SKM-1 treated with dmso at 0.1 percent for 144 hours (cell line): ENCODE measurements at regions not wholly inside any gene's neighbourhood (a gene's known extent, or its start where the extent isn't known, plus 50 kb on each side); places are given as distances from the start of the nearest gene placed in this dataset.

Experiments
- DNase-seq: peaks from one replicate; lab custom pipeline; 2025; ENCODE audit not compliant: unreplicated experiment; lab: John Stamatoyannopoulos, UW

DNA sequence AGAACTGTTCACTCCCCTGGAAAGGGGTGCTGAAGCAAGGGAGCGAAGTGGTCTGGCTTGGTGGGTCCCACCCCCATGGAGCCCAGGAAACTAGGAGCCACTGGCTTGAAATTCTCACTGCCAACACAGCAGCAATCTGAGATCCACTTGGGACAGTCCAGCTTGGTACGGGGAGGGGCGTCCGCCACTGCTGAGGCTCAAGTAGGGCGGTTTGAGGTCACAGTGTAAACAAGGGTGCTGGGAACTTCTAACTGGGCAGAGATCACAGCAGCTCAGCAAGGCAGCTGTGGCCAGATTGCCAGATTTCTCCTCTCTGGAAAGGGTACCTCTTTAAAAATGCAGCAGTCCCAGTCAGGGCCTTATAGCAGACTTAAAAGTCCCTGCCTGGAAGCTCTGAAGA lies 53.9 kb upstream of the GALNTL6 start:
- no peak for DNase-seq

DNA sequence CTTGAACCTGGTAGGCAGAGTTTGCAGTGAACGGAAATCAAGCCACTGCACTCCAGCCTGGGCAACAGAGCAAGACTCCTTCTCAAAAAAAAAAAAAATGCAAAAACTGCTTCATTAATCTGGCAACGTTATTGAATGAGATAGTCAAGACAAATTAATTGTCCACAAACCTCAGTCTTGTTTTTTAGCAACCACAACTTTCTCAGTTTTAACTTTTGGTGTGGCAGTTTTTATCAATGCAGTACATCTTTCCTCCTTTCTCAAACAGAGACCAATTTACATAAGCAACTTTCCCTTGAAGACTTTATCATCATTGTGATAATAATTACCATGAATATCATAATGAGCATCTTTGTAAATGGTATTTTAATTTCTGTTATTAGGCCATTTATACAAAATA lies 61.7 kb upstream of the GALNTL6 start:
- no peak for DNase-seq

DNA sequence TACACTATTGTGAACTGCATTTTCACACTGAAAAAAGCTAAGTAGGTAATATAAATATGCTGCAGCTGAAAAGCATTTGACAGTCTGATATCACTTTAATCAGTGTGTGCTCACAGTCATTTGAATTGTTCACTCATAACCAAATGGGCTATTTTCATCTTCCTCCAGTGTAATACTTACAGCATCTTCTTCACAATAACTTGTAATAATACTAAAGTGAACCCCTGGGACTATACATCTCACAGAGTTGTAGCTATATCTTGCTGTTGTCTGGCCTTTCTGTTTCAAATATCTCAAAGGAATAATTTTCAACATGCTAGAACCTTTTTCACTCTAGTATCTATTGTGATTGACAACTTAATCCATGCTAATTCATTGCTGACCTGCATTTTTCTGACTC lies 66.8 kb upstream of the GALNTL6 start:
- DNase-seq, result no peak

DNA sequence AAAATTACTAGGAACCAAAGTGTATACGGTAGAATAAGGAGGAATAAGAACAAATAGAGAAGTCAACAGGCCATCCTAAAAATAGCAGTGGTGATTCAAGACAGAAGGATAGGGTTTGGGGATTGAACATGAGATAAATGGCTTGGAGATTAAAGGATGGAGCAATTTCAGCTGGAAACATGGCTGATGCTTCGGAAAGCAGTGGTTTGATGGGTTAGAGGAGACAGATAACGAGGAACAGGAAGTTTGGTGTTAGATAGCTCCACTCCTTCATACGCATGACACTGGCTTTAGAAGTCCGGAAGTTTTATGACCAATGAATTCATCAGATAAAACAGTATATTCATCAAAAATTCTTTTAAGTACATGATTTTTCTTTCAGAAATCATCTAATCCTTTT lies 70.8 kb upstream of the GALNTL6 start:
- no peak for DNase-seq

DNA sequence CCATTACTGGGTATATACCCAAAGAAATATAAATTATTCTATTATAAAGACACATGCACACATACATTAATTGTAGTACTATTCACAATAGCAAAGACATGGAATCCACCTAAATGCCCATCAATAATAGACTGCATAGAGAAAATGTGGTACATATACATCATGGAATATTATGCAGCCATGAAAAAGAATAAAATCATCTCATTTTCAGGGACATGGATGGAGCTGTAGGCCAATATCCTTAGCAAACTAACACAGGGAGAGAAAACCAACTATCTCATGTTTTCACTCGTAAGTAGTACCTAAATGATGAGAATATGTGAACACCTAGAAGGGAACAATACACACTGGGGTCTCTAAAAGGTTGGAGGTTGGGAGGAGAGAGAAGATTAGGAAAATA lies 86.0 kb upstream of the GALNTL6 start:
- DNase-seq, result no peak

DNA sequence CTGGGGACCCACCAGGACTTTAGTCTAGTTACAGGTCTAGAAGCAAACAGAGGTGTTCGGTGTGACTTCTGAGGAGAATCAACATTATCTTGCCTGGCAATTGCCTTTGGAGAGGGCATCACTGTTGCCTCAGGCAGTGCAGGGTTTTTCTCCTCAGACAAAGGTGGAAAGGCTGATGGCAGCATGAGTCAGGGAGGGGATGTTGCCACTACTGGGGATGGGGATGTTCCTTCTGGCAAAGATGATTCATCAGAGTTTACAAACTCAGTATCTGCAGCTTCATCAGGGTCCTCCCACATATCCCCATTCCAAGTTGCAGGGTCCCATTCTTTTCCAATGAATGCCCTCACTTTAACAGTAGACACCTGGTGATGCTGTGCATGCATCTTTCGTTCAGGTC lies 91.3 kb upstream of the GALNTL6 start:
- no peak for DNase-seq

DNA sequence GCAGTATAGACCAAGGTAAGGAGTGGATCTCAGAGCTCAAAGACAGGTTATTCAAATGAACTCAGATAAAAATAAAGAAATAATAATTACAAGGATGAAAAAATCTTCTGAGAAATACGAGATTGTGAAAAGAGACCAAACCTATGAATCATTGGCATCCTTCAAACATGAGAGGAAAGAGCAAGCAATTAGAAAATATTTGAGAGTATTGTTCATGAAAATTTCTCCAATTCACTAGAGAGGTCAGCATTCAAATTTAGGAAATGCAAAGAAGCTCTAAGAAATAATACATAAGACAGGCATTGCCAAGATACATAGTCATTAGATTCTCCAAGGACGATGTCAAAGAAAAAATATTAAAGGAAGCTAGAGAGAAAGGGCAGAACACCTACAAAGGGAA lies 93.5 kb upstream of the GALNTL6 start:
- DNase-seq, result no peak

DNA sequence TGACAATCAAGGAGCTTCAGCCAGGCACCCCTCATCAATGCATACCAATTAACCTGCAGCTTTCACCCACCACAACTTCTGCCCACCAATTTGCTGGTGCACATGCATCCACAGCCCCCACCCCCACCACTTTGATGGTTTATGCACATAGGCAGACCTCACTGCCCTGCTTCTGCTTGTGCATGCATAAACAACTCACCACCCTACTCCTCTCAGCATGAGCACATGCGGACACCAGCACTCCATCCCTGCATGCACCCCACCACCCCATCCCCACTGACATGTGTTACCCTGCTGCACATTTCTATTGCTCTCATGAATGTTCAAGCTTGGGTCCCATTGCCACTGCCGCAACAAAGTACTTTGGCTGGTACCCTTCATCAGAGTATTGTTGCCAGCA lies 94.5 kb upstream of the GALNTL6 start:
- no peak for DNase-seq

DNA sequence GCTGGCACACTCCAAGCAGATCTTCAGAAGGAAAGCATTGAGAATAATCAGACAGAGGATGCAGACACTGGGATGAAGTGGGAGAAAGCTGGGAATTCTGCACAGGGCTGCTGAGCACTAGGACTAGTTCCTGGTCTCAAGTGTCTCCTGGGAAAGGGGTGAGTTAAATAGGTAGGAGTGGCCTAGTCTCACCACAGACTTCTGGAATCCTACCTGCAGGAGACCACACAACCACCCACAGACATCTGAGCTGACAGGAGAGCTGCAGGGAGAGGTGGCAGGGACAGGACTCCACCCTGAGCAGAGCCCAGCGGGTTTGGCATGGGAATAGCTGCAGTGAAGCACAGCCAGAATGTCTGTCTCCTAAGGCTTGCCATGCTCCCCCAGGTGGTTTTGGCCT lies 95.1 kb upstream of the GALNTL6 start:
- DNase-seq, result no peak

DNA sequence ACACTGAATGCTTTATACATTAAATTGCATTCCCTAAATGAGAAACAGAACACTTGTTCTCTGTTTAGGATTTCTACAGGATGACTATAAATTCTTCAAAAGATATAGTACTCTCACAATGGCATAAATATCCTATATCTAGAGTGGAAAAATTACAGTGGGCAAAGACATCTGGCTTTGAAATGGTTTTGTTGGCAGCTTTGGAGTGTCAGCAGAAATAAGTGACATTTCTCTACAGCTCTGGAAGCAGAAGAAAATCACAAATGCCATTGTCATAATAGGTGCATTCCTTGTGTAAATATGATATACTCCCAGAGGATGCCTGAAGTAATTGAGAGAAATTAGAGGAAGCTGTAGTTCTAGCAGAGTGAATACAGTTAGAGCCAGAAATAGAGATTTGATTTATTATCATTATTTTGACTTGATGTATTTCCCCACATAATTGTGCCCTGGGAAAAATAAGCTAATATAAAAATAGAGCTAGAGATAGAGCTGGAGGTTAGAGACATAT lies 95.9 kb upstream of the GALNTL6 start:
- no peak for DNase-seq

DNA sequence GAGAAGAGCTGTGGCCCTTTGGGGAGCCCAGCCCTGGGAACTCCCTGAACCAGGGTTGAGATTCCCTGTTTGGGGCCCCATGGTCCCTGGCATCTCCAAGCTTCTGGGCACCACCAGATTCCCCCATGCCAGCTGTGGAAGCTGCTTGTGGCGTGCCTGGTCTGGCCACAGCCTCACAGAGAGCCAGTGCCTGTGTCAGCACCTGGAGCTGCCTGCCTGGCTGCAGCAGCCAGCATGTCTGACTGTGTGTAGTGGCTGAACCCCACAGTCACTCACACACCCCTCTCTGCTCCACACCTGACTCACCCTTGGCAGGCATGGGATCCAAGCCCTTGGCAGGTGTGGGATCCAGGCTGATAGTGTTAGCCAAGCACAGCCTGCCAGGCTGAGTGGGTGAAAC lies 97.2 kb upstream of the GALNTL6 start:
- no peak for DNase-seq

DNA sequence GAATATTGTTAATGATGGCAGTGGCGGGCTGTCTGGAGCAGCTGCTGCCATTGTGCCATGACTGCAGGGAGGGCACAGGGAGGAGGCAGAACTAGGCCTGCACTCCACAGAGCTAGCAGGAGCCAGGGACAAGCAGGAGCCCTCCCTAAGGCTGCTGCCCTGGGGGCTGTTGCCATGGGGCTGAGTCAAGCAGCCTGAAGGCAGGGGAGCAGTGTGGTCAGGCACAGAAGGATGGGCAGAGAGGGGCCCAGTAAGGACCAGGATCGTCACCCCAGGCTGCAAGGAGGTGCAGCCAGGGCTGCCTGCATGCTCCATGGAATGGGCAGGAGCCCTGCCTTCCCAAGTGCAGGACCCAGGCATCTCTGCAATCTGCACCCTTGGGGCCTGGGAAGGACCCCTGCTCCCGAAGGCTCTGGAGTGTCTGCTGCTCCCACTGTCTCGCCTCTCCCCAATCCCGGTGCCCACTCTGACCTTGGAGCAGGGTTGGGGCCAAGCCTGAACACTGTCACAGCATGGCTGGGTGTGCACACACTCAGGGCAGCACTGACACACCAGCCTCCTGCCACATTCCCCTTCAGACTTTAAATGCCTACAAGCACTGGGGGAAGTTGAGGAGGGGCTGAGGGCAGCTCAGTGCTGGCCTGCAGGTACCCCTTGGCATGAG lies 98.3 kb upstream of the GALNTL6 start:
- no peak for DNase-seq

DNA sequence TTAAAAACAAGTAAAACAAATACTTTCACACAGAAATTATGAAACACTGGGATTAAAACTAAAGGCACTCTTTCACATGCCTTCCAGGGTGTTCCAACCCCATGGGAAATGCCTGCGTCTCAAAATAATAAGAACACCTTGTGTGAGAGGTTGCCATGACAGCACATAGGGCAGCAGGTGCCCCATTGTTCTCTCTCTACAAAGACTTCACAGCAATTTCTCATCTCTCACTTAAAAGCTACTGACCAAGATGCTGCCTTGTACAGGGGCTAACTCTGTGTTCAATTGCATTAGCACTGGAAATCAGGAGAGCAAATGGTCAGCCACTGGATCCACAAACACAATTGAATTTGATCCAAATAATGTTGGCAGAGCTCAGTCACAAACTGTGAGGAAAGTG lies 102.5 kb upstream of the GALNTL6 start:
- no peak for DNase-seq

DNA sequence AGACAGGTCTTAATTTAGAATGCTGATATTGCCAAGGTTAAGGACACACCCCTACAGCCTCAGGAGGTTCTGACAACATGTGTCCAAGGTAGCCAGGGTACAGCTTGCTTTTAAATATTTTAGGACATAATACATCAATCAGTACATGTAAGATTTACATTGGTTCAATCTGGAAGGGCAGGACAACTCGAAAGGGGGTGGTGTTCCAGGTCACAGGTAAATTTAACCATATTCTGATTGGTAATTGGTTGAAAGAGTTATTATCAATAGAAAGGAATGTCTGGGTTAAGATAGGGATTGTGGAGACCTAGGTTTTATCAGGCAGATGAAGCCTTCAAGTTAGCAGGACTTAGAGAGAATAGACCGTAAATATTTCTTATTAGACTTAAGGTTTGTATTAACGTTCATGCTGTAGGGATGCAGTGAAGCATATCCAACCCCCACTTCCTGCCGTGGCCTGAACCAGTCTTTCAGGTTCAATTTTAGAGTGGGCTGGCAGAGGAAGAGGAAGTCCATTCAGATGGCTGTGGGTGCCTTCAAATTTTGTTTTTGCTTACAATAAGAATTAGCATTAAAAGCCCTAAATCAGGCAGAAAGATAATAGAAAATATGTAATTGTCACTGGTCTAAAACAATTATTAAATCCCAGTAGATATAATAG lies 136.5 kb upstream of the GALNTL6 start:
- no peak for DNase-seq

DNA sequence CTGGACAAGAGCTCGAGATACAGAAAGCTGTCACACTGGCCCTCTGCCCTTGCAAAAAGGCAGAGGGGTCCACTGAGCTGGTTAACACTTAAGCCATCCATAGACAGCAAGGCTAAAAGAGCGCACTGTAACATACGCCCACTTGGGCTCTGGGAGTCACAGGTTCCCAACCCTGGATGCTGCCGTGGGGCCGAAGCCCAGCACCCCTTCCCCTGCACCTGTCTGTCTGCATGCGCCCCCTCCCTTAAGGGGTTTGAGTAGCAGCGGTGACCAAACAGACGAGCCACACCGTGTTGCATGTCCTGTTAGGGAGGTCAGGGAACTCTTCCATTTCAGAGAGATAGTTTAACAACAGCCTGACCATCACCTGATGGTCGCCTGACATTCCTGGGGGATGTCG lies 138.4 kb upstream of the GALNTL6 start:
- no peak for DNase-seq

DNA sequence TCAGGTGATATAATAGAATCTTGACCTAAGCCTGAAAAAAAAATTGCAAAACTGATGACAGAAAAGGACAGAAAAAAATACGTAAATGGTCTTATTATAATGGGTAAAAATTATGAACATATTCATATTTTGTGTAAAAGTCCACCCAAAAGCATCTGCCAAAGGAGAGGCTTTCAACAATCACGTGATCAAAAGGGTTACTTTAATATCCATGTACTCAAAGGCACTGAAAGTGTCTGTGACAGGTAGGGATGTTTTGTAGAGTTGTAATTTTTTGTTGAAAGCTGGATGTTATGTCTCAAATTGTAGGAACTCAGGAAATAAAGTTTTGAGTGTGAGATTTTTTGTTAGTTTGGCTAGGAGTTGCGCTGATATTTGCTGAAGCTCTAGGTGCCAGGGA lies 144.8 kb upstream of the GALNTL6 start:
- no peak for DNase-seq

DNA sequence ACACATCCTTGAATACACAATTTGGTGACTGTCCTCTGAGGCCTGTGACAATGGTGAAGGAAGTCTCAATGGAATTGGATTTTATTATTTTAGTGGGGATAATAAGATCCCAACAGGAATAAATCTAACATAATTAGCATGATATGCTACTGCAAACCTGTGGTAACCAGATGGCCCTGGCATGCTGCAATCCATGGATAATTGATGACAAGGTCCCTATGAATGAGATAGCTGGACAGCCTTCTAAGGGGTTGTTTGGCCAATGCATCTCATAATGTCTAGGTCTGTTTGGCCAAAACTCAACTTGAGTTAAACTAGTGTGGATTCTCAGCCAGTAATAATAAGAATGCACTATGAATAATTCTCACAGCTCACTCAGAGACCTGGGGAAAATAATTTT lies 145.3 kb upstream of the GALNTL6 start:
- no peak for DNase-seq

DNA sequence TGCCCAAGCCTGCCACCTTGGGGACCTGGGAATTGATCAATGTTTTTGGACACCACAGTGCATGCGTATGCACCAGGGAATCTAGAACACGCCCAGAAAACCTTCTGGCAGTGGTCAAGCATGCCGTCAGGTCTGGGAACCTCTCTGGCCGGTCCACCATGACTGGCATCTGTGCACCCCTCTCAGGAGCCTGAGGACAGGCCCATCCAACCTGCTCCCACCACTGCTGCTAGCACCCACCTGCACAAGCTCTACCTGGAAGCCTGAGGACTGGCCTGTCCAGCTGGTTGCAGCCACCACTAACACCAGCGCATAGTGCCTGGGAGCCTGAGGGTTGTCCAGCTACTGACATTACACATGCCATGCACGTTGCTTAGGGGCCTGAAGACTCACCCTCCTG lies 162.1 kb upstream of the GALNTL6 start:
- DNase-seq, result no peak

DNA sequence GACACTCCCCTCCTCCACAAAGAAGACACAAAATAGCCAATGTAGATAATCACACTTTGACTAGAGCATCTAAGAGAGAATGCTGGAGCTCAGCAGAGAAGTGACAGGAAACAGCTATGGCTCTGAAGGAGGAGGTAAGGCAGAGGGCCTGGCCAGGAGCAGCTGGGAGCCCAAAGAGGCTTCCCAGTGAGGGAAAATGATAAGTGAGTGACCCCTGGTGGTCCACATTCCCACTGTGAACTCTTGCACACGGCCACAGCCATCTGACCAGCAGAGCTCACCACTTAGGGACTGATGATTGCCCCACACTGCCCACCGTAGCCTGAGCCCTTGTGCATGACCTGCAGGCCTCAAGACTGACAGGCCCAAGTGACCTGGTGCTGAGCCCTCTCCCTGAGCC lies 162.7 kb upstream of the GALNTL6 start:
- DNase-seq, result no peak

DNA sequence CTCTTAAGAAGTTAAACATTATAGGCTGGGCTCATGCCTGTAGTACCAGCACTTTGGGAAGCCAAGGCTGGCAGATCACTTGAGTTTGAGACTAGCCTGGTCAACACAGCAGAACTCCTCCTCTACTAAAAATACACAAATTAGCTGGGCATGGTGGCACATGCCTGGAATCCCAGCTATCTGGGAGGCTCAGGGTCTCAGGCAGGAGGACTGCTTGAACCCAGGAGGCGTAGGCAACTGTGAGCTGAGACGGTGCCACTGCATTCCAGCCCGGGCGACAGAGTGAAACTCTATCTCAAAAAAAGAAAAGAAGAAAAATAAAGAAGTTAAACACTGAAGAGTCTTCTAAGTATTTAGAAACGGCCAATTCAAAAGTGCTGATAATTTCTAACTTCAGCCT lies 164.3 kb upstream of the GALNTL6 start:
- DNase-seq, result no peak

DNA sequence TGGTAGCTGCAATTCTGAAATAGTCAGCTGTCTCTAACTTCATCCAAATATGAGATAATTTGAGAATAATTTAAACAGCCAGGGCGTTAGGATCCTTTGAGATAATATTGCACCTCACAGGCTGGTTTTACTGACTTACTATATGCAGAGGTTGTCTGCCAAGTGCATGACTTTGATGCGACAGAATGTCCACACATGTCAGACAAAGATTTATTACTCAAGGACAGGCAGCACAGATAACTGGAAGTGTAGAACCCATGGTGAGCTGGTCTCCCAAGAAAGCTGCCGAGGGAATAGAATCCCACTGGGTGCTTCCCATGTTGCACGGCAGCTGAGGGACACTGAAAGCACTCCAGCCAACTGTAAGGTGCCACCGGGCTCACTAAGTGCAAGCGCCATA lies 166.2 kb upstream of the GALNTL6 start:
- DNase-seq, result no peak

DNA sequence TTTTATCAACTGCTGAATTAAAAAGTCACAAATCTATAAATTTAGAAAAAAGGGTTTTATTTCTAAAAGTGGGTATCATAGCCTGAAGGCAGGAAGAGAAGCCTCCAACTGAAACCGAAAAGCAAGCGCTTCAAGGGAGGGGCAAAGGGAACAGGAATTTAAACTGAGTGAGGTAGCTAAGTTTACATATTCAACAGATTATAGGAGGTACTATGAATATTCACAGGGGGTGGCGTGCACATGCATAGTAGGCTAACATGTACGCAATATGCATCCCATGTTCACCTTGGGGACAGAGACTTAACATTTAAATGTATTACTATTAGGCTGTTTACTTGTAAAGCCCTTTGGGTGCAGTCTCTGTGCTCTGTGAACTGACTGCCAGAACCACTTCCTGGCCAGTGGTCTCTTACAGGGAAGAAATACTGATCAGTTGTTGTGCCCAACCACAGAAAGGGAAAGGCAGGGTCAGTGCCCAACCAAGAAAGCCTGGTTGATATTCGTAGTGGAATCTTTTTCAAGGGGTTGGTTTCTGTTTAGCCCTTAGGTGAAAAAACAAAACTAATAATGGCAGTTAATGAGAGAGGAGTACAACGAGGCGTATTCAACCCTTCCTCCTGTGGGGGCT lies 168.7 kb upstream of the GALNTL6 start:
- DNase-seq, result no peak

DNA sequence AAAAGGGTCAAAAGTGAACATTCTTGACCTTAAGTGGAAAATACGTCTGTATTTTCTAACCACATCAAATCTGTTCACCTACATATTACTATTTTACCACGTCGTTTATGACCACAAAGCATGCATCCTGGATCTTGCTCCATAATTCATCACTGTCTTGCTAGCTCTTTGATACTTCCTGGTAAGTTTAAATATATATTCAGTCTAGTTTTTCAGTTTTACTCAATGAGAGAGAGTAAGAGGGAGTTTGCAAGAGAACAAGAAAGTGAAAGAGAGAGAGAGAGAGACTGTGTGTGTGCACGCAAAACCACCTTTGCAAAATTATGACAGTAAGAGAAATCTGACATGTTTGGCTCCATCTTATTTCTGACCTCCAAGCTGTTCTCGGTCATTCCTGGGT lies 173.7 kb upstream of the GALNTL6 start:
- no peak for DNase-seq
